Cardiac muscle cell (in vitro differentiated cells and primary cell): ENCODE measurements at regions not wholly inside any gene's neighbourhood (a gene's known extent, or its start where the extent isn't known, plus 50 kb on each side); places are given as distances from the start of the nearest gene placed in this dataset.

Source experiments
- DNase-seq, 2 donors: peaks; one replicate each; pipeline versions ENCODE4 v3.0.0 to v3.0.0-alpha.2; 2010 to 2017; ENCODE audit warnings: low read depth in 1 of 2, low spot score in 1 of 2
- H3K27ac ChIP-seq: fragments of 200-600 bp; sonication (generic); 2 replicates; pipeline ENCODE4 v1.5.1; 2016
- H3K27me3 ChIP-seq: fragments of 200-600 bp; sonication (generic); 2 replicates; pipeline ENCODE4 v1.6.0; 2016; ENCODE audit warnings: control low read depth
- H3K36me3 ChIP-seq: fragments of 200-600 bp; sonication (generic); 2 replicates; pipeline ENCODE4 v1.5.1; 2016; ENCODE audit warnings: control low read depth
- H3K4me1 ChIP-seq: fragments of 200-600 bp; sonication (generic); 2 replicates; pipeline ENCODE4 v1.8.1; 2017; ENCODE audit warnings: low read depth, mild to moderate bottlenecking, mixed run types
- H3K4me3 ChIP-seq: fragments of 200-600 bp; sonication (generic); 2 replicates; pipeline ENCODE4 v1.5.1; 2016; ENCODE audit warnings: mild to moderate bottlenecking
- H3K9me3 ChIP-seq: fragments of 200-600 bp; sonication (generic); 2 replicates; pipeline ENCODE4 v1.5.1; 2017; ENCODE audit warnings: low read depth, mild to moderate bottlenecking, control low read depth
- TF ChIP-seq, protein P1 (sequence below): IDR thresholded peaks from 2 replicates; pipeline ENCODE4 v1.5.1; 2012; ENCODE audit warnings: low read depth, mild to moderate bottlenecking, low read length

- H3K27ac ChIP-seq, result no peak overlapping the region
- no peak for DNase-seq
- TF ChIP-seq, protein P1, sequence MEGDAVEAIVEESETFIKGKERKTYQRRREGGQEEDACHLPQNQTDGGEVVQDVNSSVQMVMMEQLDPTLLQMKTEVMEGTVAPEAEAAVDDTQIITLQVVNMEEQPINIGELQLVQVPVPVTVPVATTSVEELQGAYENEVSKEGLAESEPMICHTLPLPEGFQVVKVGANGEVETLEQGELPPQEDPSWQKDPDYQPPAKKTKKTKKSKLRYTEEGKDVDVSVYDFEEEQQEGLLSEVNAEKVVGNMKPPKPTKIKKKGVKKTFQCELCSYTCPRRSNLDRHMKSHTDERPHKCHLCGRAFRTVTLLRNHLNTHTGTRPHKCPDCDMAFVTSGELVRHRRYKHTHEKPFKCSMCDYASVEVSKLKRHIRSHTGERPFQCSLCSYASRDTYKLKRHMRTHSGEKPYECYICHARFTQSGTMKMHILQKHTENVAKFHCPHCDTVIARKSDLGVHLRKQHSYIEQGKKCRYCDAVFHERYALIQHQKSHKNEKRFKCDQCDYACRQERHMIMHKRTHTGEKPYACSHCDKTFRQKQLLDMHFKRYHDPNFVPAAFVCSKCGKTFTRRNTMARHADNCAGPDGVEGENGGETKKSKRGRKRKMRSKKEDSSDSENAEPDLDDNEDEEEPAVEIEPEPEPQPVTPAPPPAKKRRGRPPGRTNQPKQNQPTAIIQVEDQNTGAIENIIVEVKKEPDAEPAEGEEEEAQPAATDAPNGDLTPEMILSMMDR, result no peak
- H3K27me3 ChIP-seq, result no peaks in the 10 kb centered on the region
- no peaks in the 10 kb centered on the region for H3K36me3 ChIP-seq
- H3K9me3 ChIP-seq, result no peaks in the 10 kb centered on the region
- H3K4me1 ChIP-seq, result no peaks in the 10 kb centered on the region
- no peak overlapping the region for H3K4me3 ChIP-seq
Measured at GRCh38 chr9:117979914-117980313, 275.7 kb downstream of the TLR4 start.

DNA sequence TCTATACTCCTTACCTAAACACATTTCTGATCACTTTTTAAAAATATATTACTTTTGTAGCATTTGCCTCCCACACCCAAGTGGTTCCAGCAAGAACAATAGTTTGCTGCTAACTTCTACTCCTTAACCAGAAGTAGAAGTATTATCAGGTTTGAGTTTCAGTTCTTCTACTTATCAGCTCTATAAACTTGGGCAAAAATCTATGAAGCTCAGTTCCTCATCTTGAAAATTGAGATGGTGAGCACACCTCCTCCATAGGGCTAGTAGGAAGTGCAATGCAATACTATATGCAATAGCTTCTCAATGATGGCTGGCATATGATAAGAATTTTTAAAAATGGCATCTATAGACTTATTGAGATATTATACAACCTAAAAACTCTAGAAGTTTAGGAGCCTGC is 283.7 kb downstream of the TLR4 start:
- Histone ChIP-seq H3K36me3 (no peaks in the 10 kb centered on the region), H3K4me1 (no peaks in the 10 kb centered on the region), H3K27ac (no peak overlapping the region), H3K27me3 (no peaks in the 10 kb centered on the region), H3K4me3 (no peak overlapping the region), H3K9me3 (no peaks in the 10 kb centered on the region)
- DNase-seq, result no peak
- TF ChIP-seq, protein P1, result no peak

DNA sequence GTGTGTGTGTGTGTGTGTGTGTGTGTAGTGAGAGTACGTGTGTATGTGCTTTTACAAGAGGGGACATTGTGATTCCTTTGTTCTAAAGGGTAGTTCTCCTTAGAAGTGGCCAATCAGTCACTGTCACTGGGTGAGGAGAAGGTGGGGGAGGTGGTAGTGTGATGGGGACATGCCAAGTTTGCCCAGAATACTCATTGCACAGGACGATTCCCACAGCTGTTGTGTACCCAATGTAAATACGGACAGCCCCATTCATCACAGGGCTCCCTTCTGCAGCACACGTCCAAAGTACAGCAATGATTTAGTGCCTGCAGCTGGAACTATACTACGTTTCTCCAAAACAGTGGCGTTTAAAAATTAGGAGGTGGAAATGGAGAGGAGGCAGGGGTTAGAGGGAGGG is 287.8 kb downstream of the TLR4 start:
- Histone ChIP-seq H3K4me1 (no peaks in the 10 kb centered on the region), H3K4me3 (no peak overlapping the region), H3K27me3 (no peaks in the 10 kb centered on the region), H3K36me3 (no peaks in the 10 kb centered on the region), H3K27ac (no peak overlapping the region), H3K9me3 (no peaks in the 10 kb centered on the region)
- no peak for DNase-seq
- TF ChIP-seq, protein P1, result no peak

DNA sequence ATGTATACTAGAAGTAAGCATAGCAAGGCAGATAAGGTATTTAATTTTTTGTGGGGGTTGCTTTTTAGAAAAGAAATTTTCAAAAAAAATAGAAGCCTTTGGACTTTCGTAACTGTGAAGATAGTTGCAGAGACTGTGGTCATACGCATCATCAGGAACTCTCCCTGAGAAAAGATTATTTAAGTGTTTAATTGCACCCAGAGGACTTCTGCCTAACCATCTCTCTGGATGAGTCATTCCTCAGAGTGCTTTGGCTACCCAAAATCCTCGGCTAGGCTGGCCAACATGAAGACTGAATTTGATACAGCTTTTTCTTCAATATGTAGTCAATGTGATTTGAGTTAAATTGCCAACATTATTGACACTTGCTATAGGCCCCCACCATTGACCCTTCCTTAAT is 296.4 kb downstream of the TLR4 start:
- H3K9me3 ChIP-seq, result no peaks in the 10 kb centered on the region
- no peaks in the 10 kb centered on the region for H3K27me3 ChIP-seq
- H3K27ac ChIP-seq, result no peak overlapping the region
- DNase-seq, result no peak
- TF ChIP-seq, protein P1, result no peak
- no peaks in the 10 kb centered on the region for H3K4me1 ChIP-seq
- no peak overlapping the region for H3K4me3 ChIP-seq
- H3K36me3 ChIP-seq, result no peaks in the 10 kb centered on the region

DNA sequence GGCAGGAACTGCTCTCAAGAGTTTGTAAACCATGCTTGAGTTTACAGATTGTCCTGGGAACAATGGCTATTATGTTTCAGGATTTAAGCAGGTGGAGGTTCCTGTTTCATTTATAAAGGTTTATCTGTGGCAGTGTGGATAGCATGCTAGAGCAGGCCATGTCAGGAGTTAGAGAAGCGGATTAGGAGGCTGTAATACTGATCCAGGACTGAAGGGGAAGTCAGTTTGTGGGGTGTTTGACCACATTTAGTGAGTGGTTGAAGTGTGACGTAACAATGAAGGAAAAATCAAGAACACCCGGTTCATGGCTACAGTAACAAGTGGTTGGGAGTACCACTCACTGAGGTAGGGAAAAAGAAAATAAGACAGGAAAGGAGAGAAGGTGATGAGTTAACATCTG is 299.0 kb downstream of the TLR4 start:
- no peaks in the 10 kb centered on the region for H3K27me3 ChIP-seq
- no peak overlapping the region for H3K4me3 ChIP-seq
- TF ChIP-seq, protein P1, result no peak
- H3K36me3 ChIP-seq, result no peaks in the 10 kb centered on the region
- no peaks in the 10 kb centered on the region for H3K9me3 ChIP-seq
- no peak overlapping the region for H3K27ac ChIP-seq
- no peak for DNase-seq
- H3K4me1 ChIP-seq, result no peaks in the 10 kb centered on the region

DNA sequence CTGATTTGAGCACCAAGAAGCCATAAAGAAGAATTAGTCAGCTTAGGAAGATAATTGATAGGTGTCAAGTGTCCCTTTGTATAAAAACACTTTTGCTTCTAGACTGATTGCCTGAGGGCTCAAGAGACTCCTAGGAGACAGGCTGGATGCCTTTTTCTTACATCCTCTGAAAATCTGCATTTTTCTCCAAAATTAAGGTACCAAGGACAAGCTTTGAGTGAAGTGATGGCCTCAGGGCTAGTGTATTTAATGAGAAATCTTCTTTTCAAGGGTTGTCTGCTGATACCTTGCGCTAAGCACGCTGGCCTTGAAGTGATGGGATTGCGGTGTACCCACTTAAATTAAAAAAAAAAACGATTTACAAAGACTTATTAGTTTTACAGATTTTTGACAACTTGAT is 304.0 kb downstream of the TLR4 start:
- Histone ChIP-seq H3K36me3 (no peaks in the 10 kb centered on the region), H3K4me1 (no peaks in the 10 kb centered on the region), H3K27me3 (no peaks in the 10 kb centered on the region), H3K4me3 (no peak overlapping the region), H3K27ac (no peak overlapping the region), H3K9me3 (no peaks in the 10 kb centered on the region)
- DNase-seq, result no peak
- TF ChIP-seq, protein P1, result no peak
